ENCODE measurements at regions not wholly inside any gene's neighbourhood (a gene's known extent, or its start where the extent isn't known, plus 50 kb on each side); places are given as distances from the start of the nearest gene placed in this dataset.

GRCh38 chr2:128622955-128623620, 304.4 kb upstream of the HS6ST1 start:
- TF ChIP-seq, protein P1, sequence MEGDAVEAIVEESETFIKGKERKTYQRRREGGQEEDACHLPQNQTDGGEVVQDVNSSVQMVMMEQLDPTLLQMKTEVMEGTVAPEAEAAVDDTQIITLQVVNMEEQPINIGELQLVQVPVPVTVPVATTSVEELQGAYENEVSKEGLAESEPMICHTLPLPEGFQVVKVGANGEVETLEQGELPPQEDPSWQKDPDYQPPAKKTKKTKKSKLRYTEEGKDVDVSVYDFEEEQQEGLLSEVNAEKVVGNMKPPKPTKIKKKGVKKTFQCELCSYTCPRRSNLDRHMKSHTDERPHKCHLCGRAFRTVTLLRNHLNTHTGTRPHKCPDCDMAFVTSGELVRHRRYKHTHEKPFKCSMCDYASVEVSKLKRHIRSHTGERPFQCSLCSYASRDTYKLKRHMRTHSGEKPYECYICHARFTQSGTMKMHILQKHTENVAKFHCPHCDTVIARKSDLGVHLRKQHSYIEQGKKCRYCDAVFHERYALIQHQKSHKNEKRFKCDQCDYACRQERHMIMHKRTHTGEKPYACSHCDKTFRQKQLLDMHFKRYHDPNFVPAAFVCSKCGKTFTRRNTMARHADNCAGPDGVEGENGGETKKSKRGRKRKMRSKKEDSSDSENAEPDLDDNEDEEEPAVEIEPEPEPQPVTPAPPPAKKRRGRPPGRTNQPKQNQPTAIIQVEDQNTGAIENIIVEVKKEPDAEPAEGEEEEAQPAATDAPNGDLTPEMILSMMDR (IDR thresholded peaks at IDR 0.05; ENCODE audit: low read depth, low read length), result no peak
- TF ChIP-seq EZH2phosphoT487 (IDR thresholded peaks at IDR 0.05; ENCODE audit: low read depth), result no peak
- no peak overlapping the region for H3K4me2 ChIP-seq (ENCODE audit: low read length)
- no peak overlapping the region for H3K27ac ChIP-seq (ENCODE audit: low read length)

GRCh38 chr2:128623776-128624761, 305.4 kb upstream of the HS6ST1 start:
- no peaks in the 10 kb centered on the region for H3K27me3 ChIP-seq (ENCODE audit: low read depth, low read length)
- peak overlapping the region; percentile 13; the same call in 1 of the 2 replicates for H3K4me2 ChIP-seq (ENCODE audit: low read length)
- no peak overlapping the region for H3K4me3 ChIP-seq (ENCODE audit: low read length)
- H3K36me3 ChIP-seq (replicated peaks; ENCODE audit: low read depth, low read length), result no peaks in the 10 kb centered on the region
- no peak overlapping the region for H3K9ac ChIP-seq (ENCODE audit: low read length)
- H3K79me2 ChIP-seq (ENCODE audit: low read length), result no peaks in the 10 kb centered on the region
- peaks cover 11% of the 10 kb centered on the region for H3K4me1 ChIP-seq (ENCODE audit: low read length)
- no peak overlapping the region for H2AFZ ChIP-seq (ENCODE audit: low read depth, low read length)
- H3K9me3 ChIP-seq (ENCODE audit: insufficient read depth, low read length), result no peaks in the 10 kb centered on the region
- no peak overlapping the region for H3K27ac ChIP-seq (ENCODE audit: low read length)
- H4K20me1 ChIP-seq (ENCODE audit: insufficient read depth, low read length), result no peaks in the 10 kb centered on the region
- TF ChIP-seq, protein P1 (IDR thresholded peaks at IDR 0.05; ENCODE audit: low read depth, low read length), result no peak

More at GRCh38 chr2:128622955-128623620, 304.4 kb upstream of the HS6ST1 start:
- no peak overlapping the region for H2AFZ ChIP-seq (ENCODE audit: low read depth, low read length)
- peaks cover 11% of the 10 kb centered on the region for H3K4me1 ChIP-seq (ENCODE audit: low read length)
- no peaks in the 10 kb centered on the region for H3K36me3 ChIP-seq (replicated peaks; ENCODE audit: low read depth, low read length)
- no peak overlapping the region for H3K4me3 ChIP-seq (ENCODE audit: low read length)
- H3K27me3 ChIP-seq (ENCODE audit: low read depth, low read length), result no peaks in the 10 kb centered on the region
- no peaks in the 10 kb centered on the region for H4K20me1 ChIP-seq (ENCODE audit: insufficient read depth, low read length)
- H3K79me2 ChIP-seq (ENCODE audit: low read length), result no peaks in the 10 kb centered on the region
- no peaks in the 10 kb centered on the region for H3K9me3 ChIP-seq (ENCODE audit: insufficient read depth, low read length)
- H3K9ac ChIP-seq (ENCODE audit: low read length), result no peak overlapping the region

GRCh38 chr2:128624956-128625355, 306.3 kb upstream of the HS6ST1 start:
- H2AFZ ChIP-seq (ENCODE audit: low read depth, low read length), result no peak overlapping the region
- no peak overlapping the region for H3K27ac ChIP-seq (ENCODE audit: low read length)
- no peaks in the 10 kb centered on the region for H3K36me3 ChIP-seq (replicated peaks; ENCODE audit: low read depth, low read length)
- no peaks in the 10 kb centered on the region for H3K27me3 ChIP-seq (ENCODE audit: low read depth, low read length)
- H3K4me1 ChIP-seq (ENCODE audit: low read length), result peaks cover 11% of the 10 kb centered on the region
- no peak overlapping the region for H3K4me2 ChIP-seq (ENCODE audit: low read length)
- no peak for TF ChIP-seq EZH2phosphoT487 (IDR thresholded peaks at IDR 0.05; ENCODE audit: low read depth)
- TF ChIP-seq, protein P1 (IDR thresholded peaks at IDR 0.05; ENCODE audit: low read depth, low read length), result no peak
- no peaks in the 10 kb centered on the region for H4K20me1 ChIP-seq (ENCODE audit: insufficient read depth, low read length)
- no peak overlapping the region for H3K9ac ChIP-seq (ENCODE audit: low read length)
- H3K9me3 ChIP-seq (ENCODE audit: insufficient read depth, low read length), result no peaks in the 10 kb centered on the region
- no peak overlapping the region for H3K4me3 ChIP-seq (ENCODE audit: low read length)
- H3K79me2 ChIP-seq (ENCODE audit: low read length), result no peaks in the 10 kb centered on the region

GRCh38 chr2:128625421-128625820, 306.8 kb upstream of the HS6ST1 start:
- Histone ChIP-seq H3K9me3 (ENCODE audit: insufficient read depth, low read length) (no peaks in the 10 kb centered on the region), H3K79me2 (ENCODE audit: low read length) (no peaks in the 10 kb centered on the region), H3K36me3 (replicated peaks; ENCODE audit: low read depth, low read length) (no peaks in the 10 kb centered on the region), H3K27ac (ENCODE audit: low read length) (no peak overlapping the region), H3K4me3 (ENCODE audit: low read length) (no peak overlapping the region), H4K20me1 (ENCODE audit: insufficient read depth, low read length) (no peaks in the 10 kb centered on the region), H2AFZ (ENCODE audit: low read depth, low read length) (no peak overlapping the region), H3K9ac (ENCODE audit: low read length) (no peak overlapping the region), H3K27me3 (ENCODE audit: low read depth, low read length) (no peaks in the 10 kb centered on the region), H3K4me1 (ENCODE audit: low read length) (peaks cover 11% of the 10 kb centered on the region), H3K4me2 (ENCODE audit: low read length) (no peak overlapping the region)
- TF ChIP-seq, protein P1 (IDR thresholded peaks at IDR 0.05; ENCODE audit: low read depth, low read length), result no peak
- TF ChIP-seq EZH2phosphoT487 (IDR thresholded peaks at IDR 0.05; ENCODE audit: low read depth), result no peak
